Neural progenitor cell (in vitro differentiated cells): ENCODE measurements at regions not wholly inside any gene's neighbourhood (a gene's known extent, or its start where the extent isn't known, plus 50 kb on each side); places are given as distances from the start of the nearest gene placed in this dataset.

Experiments used
- DNase-seq: peaks from one replicate; pipeline ENCODE4 v3.0.0-alpha.2; 2016; ENCODE audit warnings: low spot score
- H2AFZ ChIP-seq: fragments of 200-600 bp; sonication (generic); replicated peaks from 2 replicates; pipeline ENCODE4 v1.6.1; 2016; ENCODE audit warnings: antibody characterized with exemption
- H3F3A ChIP-seq: fragments of 200-600 bp; sonication (generic); 2 replicates; pipeline ENCODE4 v1.6.1; 2016; ENCODE audit warnings: antibody characterized with exemption, low read depth
- H3K27ac ChIP-seq: fragments of 200-600 bp; sonication (generic); 2 replicates; pipeline ENCODE4 v1.5.1; 2016; ENCODE audit warnings: mild to moderate bottlenecking
- H3K27me3 ChIP-seq: fragments of 200-600 bp; sonication (generic); 2 replicates; pipeline ENCODE4 v1.6.1; 2016; ENCODE audit warnings: mild to moderate bottlenecking, moderate library complexity
- H3K36me3 ChIP-seq: fragments of 200-600 bp; sonication (generic); 2 replicates; pipeline ENCODE4 v1.5.1; 2016
- H3K4me1 ChIP-seq: fragments of 200-600 bp; sonication (generic); 2 replicates; pipeline ENCODE4 v1.6.1; 2016; ENCODE audit warnings: mixed run types
- H3K4me2 ChIP-seq: fragments of 200-600 bp; sonication (generic); 2 replicates; pipeline ENCODE4 v1.6.1; 2016
- H3K4me3 ChIP-seq: fragments of 200-600 bp; sonication (generic); 2 replicates; pipeline ENCODE4 v1.5.1; 2016
- H3K79me2 ChIP-seq: fragments of 200-600 bp; sonication (generic); 2 replicates; pipeline ENCODE4 v1.6.1; 2016; ENCODE audit warnings: low read depth
- H3K9ac ChIP-seq: fragments of 200-600 bp; sonication (generic); 2 replicates; pipeline ENCODE4 v1.6.1; 2016
- H3K9me3 ChIP-seq: fragments of 200-600 bp; sonication (generic); 2 replicates; pipeline ENCODE4 v1.5.1; 2016; ENCODE audit warnings: low read depth
- H4K20me1 ChIP-seq: fragments of 200-600 bp; sonication (generic); 2 replicates; pipeline ENCODE4 v1.6.1; 2016; ENCODE audit warnings: low read depth
- H3K27ac Mint-ChIP-seq: 3 replicates; pipeline ENCODE4 v1.8.0; 2021; ENCODE audit warnings: mixed read lengths
- H3K27me3 Mint-ChIP-seq: 2 replicates; pipeline ENCODE4 v1.8.0; 2022; ENCODE audit warnings: low read depth, mild to moderate bottlenecking, inconsistent platforms, moderate library complexity, mixed read lengths; ENCODE audit not compliant: insufficient read depth
- H3K36me3 Mint-ChIP-seq: 3 replicates; pipeline ENCODE4 v1.8.0; 2021; ENCODE audit warnings: mixed read lengths
- H3K4me1 Mint-ChIP-seq: 3 replicates; pipeline ENCODE4 v1.8.0; 2021; ENCODE audit warnings: mixed read lengths
- H3K4me3 Mint-ChIP-seq: 3 replicates; pipeline ENCODE4 v1.8.0; 2021; ENCODE audit warnings: mild to moderate bottlenecking, moderate library complexity, mixed read lengths
- H3K9me3 Mint-ChIP-seq: 3 replicates; pipeline ENCODE4 v1.8.0; 2020; ENCODE audit warnings: mixed read lengths
- EZH2 ChIP-seq: fragments of 200-600 bp; sonication (generic); IDR thresholded peaks from 2 replicates; pipeline ENCODE4 v1.6.1; 2017; ENCODE audit warnings: antibody characterized with exemption, mild to moderate bottlenecking, moderate library complexity
- EZH2phosphoT487 ChIP-seq: fragments of 200-600 bp; sonication (generic); IDR thresholded peaks from 2 replicates; pipeline ENCODE4 v1.6.1; 2017; ENCODE audit warnings: antibody characterized with exemption
- TF ChIP-seq, protein P1 (sequence below): fragments of 200-600 bp; sonication (generic); IDR thresholded peaks from 2 replicates; pipeline ENCODE4 v1.5.1; 2017; ENCODE audit warnings: antibody characterized with exemption, mild to moderate bottlenecking

DNA sequence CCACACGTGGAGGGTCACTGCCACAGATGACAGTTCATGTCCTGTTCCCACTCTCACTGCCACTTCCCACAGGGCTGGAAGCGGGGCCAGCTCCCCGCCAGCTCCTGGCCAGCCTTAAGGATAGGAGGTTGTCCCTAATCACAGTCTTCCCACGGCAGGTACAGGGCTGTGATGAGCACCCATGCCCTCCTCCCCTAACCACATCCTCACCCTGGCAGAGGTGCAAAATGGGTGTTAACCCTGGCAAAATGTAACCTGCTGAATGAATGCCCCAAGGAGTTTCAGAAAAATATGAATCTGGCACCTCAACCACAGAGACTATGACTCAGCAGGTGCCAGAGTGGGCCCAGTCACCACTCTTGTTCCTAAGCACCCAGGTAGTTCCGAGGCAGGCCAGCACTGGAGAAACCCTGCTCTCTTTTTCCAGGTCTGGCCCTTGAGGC, 185.1 kb upstream of the TPM1 start:
- H3K9me3 Mint-ChIP-seq = peaks cover 23% of the 10 kb centered on the region
- no peaks in the 10 kb centered on the region for H3K36me3 ChIP-seq
- H3K9ac ChIP-seq = no peak overlapping the region
- no peak for TF ChIP-seq EZH2
- TF ChIP-seq, protein P1, sequence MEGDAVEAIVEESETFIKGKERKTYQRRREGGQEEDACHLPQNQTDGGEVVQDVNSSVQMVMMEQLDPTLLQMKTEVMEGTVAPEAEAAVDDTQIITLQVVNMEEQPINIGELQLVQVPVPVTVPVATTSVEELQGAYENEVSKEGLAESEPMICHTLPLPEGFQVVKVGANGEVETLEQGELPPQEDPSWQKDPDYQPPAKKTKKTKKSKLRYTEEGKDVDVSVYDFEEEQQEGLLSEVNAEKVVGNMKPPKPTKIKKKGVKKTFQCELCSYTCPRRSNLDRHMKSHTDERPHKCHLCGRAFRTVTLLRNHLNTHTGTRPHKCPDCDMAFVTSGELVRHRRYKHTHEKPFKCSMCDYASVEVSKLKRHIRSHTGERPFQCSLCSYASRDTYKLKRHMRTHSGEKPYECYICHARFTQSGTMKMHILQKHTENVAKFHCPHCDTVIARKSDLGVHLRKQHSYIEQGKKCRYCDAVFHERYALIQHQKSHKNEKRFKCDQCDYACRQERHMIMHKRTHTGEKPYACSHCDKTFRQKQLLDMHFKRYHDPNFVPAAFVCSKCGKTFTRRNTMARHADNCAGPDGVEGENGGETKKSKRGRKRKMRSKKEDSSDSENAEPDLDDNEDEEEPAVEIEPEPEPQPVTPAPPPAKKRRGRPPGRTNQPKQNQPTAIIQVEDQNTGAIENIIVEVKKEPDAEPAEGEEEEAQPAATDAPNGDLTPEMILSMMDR = no peak
- no peak for TF ChIP-seq EZH2phosphoT487
- H3K27ac Mint-ChIP-seq = no peak overlapping the region
- no peaks in the 10 kb centered on the region for H3K36me3 Mint-ChIP-seq
- no peak for DNase-seq
- H2AFZ ChIP-seq = no peak overlapping the region
- H3K4me2 ChIP-seq = no peak overlapping the region
- no peak overlapping the region for H3K27ac ChIP-seq
- no peaks in the 10 kb centered on the region for H3K27me3 ChIP-seq
- H3K9me3 ChIP-seq = no peaks in the 10 kb centered on the region
- no peaks in the 10 kb centered on the region for H3F3A ChIP-seq
- peaks cover 25% of the 10 kb centered on the region for H3K4me1 Mint-ChIP-seq
- no peak overlapping the region for H3K4me3 Mint-ChIP-seq
- peaks cover 4% of the 10 kb centered on the region for H3K4me1 ChIP-seq
- peaks cover 11% of the 10 kb centered on the region for H3K27me3 Mint-ChIP-seq
- H3K79me2 ChIP-seq = no peaks in the 10 kb centered on the region
- no peak overlapping the region for H3K4me3 ChIP-seq
- no peaks in the 10 kb centered on the region for H4K20me1 ChIP-seq

- Histone ChIP-seq H3K27me3 (no peaks in the 10 kb centered on the region), H3K79me2 (no peaks in the 10 kb centered on the region), H3K9ac (no peak overlapping the region), H4K20me1 (no peaks in the 10 kb centered on the region), H3K36me3 (no peaks in the 10 kb centered on the region), H3F3A (no peaks in the 10 kb centered on the region), H3K4me3 (no peak overlapping the region), H3K4me2 (no peak overlapping the region), H2AFZ (no peak overlapping the region), H3K27ac (no peak overlapping the region), H3K4me1 (peaks cover 4% of the 10 kb centered on the region), H3K9me3 (no peaks in the 10 kb centered on the region)
- no peak overlapping the region for H3K4me3 Mint-ChIP-seq
- H3K27me3 Mint-ChIP-seq = peaks cover 11% of the 10 kb centered on the region
- H3K36me3 Mint-ChIP-seq = no peaks in the 10 kb centered on the region
- H3K4me1 Mint-ChIP-seq = peaks cover 20% of the 10 kb centered on the region
- TF ChIP-seq, protein P1 = no peak
- no peak for TF ChIP-seq EZH2
- TF ChIP-seq EZH2phosphoT487 = no peak
- no peak overlapping the region for H3K27ac Mint-ChIP-seq
- peaks cover 28% of the 10 kb centered on the region for H3K9me3 Mint-ChIP-seq
- DNase-seq = no peak
These were observed 184.2 kb upstream of the TPM1 start for GRCh38 chr15:62858343-62858742.

DNA sequence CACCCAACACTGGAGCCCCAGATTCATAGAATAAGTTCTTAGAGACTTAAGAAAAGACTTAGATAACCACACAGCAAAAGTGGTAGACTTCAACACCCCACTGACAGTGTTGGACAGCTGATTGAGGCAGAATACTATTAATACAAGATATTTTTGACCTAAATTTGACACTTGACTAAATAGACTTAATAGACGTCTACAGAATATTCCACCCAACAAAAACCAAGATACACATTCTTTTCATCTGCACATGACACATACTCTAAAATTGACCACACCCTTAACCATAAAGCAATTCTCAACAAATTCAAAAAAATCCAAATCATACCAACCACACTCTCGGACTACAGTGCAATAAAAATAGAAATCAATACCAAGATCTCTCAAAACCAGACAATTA, 179.8 kb upstream of the TPM1 start:
- Histone ChIP-seq H3K4me1 (no peaks in the 10 kb centered on the region), H3K4me3 (no peak overlapping the region), H2AFZ (no peak overlapping the region), H3K27ac (no peak overlapping the region), H3F3A (peaks cover 1% of the 10 kb centered on the region), H3K79me2 (no peaks in the 10 kb centered on the region), H3K9ac (no peak overlapping the region), H3K27me3 (no peaks in the 10 kb centered on the region), H3K36me3 (no peaks in the 10 kb centered on the region), H3K9me3 (no peaks in the 10 kb centered on the region), H4K20me1 (no peaks in the 10 kb centered on the region), H3K4me2 (no peak overlapping the region)
- TF ChIP-seq, protein P1 = no peak
- TF ChIP-seq EZH2phosphoT487 (no peak), EZH2 (no peak)
- no peaks in the 10 kb centered on the region for H3K36me3 Mint-ChIP-seq
- H3K9me3 Mint-ChIP-seq = peaks cover 28% of the 10 kb centered on the region
- peaks cover 8% of the 10 kb centered on the region for H3K27me3 Mint-ChIP-seq
- DNase-seq = no peak
- H3K4me1 Mint-ChIP-seq = peaks cover 2% of the 10 kb centered on the region
- H3K27ac Mint-ChIP-seq = no peak overlapping the region
- no peak overlapping the region for H3K4me3 Mint-ChIP-seq
